ENCODE measurements at regions not wholly inside any gene's neighbourhood (a gene's known extent, or its start where the extent isn't known, plus 50 kb on each side); places are given as distances from the start of the nearest gene placed in this dataset.

DNA sequence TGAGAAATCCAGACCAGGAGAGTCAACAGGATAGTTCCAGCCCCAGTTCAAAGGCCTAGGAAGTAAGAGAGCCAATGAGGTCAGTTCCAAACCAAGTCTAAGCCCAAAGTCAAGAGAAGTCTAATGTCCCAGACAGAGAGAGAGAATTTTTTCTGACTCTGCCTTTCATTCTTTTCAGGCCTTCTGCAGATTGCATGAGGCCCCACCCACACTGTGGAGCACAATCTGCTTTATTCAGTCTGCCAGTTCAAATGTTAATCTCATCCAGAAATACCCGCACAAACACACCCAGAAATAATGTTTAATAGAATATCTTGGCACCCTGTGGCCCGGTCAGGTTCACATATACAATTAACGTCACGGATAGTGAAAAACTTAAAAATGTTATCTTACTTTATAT lies 962.4 kb upstream of the SOX9 start:
- no peak for DNase-seq (ENCODE audit: low spot score)

DNA sequence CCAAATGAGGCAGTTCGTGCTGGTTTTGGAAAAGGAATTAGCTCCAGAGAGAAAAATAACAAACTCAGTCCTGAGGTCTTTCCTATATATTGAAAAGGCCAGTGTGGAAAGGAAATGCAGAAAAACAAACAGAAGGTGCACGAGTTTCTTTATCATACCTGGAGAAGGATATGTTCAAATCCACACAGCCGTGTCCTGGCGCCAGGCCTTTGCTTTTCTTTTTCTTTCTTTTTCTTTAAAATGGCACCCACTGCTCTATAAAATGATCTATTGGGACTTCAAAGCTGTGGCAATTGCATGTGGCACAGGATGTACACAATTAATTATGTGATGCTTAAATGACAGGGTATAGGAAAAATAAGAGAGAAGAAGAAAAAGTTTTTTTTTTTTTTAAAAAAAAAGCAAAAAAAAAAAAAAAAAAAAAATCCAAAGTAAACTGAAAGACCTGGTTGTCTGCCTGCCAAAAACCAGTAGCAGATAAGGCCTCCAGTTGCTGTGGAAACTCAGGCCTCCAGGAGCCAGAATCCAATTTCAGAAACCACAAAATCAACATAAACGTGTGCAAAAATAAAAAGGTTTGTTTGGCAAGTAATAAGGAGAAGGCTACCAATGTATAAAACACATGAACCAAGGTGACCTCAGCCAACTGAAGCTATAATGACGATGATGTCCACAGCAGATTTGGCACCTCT lies 957.6 kb upstream of the SOX9 start:
- DNase-seq (ENCODE audit: low spot score), result no peak

DNA sequence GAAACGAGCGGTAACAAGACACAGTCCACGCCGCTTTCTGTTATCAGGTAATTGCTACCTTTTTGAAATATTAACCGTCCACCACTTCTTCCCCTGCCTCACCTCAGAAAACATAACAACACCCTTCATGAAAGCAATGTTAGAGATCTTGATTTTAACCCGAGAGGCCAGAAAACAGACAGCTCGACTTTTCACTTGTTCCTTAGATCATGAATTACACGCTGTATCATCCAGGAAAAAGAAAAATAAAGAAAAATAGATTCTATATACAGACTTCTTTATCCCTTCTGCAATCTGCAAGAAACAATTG lies 957.1 kb upstream of the SOX9 start:
- no peak for DNase-seq (ENCODE audit: low spot score)

DNA sequence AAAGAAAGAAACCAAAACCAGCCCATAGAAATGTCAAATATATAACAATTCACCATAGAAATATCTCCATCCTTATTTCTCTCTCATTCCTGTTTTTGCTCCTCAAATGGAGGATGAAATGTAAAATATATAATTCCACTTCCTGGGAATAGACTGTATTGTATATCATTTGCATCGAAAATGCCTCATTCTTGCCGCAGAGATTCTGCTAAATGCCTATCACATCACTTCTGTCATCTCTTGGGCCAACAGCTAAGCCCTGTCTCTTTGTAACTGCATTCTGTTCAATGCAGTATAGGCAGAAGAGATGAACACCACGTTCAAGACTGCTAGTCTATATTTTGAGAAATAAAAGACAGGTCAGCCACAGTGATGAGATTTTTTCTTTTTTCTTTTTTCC lies 956.3 kb upstream of the SOX9 start:
- no peak for DNase-seq (ENCODE audit: low spot score)

DNA sequence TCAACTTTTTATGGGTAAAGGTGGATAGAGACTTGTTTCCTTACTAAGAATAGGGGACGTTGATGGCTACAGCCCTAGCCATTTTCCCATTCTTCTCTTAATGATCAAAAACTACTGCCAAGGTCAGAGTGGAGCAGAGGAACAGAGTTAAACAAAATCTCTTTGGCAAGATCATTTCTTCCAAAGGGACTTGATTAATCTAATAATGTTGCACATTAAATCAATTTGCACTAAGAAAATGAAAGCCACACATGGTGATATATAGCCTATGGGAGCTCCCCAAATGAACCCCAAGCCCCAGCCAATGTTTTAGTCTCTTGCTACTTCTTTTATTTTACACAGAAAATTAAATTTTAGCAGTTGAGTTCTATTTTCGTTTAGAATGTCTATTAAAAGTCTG lies 954.5 kb upstream of the SOX9 start:
- no peak for DNase-seq (ENCODE audit: low spot score)

DNA sequence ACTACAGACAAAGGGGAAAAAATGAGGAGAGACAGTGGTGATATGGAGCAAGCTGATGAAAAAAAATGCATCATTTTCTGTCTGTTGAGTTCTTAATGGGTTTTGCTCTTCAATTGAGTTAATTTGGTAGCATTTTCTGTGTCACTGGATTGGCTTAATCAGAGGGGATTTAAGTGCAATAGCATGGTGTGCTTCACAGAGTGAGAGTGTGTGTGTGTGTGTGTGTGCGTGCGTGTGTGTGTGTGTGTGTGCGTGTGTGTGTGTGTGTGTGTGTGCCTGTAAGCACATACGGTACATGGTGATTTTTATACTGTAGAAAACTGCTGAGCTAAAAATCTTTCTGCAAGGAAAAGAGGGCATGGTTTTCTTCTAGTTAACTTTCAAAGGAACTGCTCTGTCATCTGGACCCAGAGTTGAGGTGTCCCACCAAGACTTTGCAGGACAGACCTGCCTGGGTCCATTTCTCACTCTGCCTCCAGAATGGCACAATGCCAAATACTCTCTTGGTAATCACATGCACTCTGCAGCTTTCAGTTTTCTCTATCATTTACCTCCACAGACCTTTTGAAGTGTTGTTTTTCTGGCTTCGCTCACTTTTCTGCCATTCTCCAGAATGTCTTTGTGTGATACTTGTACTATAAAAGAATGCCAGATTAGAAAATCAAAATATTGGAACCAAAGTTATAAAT lies 952.6 kb upstream of the SOX9 start:
- DNase-seq (ENCODE audit: low spot score), result no peak

DNA sequence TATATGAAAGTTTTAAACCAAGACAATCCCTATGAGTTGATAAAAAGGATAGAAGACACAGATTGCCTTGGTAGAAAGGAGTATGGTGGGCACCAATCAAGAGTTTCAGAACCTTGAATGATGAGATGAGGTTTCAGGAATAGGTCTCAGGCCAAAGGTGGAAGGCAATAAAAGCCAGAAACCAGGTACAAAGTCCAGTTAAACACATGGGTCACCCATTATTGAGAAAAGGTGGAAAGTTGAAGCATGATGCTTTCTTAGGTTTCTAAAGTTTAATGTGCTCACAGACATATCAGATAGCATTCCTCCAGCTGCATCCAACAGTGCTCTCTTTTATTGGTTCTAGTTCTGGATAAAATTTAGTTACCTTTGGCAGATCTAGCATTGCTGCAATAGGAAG lies 950.8 kb upstream of the SOX9 start:
- DNase-seq (ENCODE audit: low spot score), result no peak

DNA sequence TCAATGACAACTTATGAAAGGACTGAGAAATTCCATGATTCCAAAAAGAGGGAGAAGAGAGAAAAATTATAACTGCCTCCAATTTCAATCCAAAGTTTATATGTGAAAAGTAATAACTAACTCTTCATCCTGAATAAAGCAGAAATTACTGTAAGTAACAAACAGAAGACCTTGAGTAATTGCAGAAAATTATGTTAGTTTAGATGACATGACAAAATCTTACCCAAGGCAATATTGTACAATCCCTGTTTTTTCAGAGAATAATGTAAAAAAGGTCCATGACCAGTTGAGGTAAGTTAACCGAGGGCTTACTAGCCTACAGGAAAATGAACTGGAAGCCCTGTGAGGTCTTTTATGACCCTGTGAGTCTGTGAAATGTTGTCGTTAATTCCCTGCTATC lies 949.5 kb upstream of the SOX9 start:
- DNase-seq (ENCODE audit: low spot score), result no peak

DNA sequence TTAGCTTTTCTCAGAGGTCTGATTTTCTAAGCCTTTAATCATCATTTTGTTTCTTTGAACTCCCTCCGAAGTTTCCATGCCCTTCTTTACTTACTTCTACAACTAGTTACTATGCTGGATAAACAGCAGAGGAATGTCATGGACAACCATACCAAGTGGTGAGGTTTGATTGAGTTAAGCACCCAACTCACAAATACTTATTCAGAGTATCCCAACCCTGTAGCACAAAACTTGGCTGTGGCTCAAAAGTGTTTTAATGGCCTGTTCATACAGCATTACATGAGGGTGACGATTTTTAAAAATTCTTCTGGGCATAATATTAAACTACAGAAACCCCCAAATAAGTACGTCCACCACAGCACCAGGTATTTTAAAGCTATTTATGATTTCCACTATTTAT lies 946.8 kb upstream of the SOX9 start:
- no peak for DNase-seq (ENCODE audit: low spot score)

DNA sequence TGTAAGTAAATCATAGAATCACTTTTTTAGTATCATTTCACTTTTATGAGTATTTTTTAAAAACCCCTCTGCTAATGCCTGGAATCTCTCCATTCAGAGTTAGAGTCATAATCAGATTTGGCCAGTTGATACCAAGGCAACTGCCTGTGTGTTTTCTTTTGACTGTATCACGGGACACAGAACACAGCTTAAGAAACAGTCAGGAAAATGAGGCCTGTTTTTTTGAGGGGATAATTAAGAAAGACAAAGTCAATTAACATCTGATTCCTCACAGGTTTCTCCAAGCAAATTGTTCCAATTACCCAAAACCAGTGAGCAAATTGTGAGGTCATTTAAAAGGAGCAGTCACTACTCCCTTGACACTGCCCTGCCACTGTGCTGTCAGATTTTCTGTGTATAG lies 944.5 kb upstream of the SOX9 start:
- no peak for DNase-seq (ENCODE audit: low spot score)

DNA sequence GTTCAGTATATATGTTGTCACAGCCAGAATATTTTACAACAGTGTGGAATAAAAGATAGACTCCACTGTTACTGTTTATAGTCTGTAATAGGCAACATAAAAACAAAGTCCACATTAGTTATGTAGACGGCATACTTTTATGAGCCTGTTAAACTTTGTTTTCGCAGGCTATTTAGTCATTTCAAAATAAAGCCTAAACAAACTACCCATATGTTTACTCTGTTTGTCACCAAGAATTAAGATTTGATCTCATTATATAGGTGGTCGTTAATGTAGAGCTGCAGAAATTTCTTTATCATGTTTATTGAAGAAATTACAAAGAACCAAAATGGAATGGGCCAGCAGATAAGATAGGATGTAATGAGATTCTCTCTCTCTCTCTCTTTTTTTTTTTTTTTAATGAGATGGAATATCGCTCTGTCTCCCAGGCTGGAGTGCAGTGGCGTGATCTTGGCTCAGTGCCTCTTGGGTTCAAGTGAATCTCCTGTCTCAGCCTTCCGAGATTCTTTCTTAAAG lies 943.8 kb upstream of the SOX9 start:
- DNase-seq (ENCODE audit: low spot score), result no peak

DNA sequence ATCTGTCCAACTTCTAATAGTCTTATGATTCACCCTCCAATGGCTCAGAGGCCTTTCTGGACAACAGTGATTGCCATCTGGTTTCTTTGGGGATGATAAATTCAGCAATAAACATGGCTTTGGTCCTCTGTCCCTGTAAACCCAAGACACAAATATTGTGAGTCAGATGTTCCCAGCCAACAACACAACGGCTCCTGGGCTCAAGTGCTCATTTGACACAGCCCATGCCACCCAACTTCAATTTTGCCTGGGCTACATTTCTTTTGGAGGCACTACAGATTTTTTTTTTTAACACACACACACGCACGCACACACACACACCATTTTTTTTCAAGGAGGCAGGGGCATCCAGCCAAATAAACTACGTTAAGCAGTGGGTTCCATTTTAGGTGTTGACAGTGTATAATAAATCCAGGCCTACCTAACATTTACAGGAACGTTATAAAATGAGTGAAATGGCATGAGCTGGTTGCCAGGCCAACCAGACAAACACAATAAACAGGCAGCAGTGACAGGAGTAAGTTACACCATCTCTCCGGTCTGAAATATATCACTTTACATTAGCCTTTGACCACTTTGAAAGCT lies 939.9 kb upstream of the SOX9 start:
- DNase-seq (ENCODE audit: low spot score), result no peak

DNA sequence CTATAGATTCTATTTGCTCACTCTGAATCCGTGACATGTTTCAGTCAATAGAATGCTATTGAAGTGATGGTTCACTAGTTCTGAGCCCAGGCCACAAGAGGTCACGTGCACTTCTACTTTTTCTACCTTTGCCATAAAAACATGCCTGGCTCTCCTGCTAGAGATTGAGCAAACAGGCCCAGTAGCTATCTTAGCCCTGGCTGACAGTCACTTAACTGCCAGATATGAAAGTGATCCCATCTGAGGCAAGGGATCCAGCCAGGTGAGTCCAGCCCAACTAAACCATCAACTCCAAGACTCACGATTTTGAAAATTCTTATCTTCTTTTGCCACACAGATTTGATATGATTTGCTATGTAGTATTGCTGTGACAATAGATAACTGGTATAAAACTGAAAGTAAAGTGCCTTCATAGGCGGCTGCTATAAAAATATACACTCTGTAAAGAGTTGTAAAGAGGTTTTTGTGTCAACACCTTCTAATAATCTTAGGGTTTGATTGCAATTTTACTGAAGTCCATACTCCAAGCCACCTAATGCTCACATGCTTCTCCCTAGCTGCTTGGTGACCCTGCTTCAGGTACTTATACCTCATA lies 937.7 kb upstream of the SOX9 start:
- DNase-seq (ENCODE audit: low spot score), result no peak

DNA sequence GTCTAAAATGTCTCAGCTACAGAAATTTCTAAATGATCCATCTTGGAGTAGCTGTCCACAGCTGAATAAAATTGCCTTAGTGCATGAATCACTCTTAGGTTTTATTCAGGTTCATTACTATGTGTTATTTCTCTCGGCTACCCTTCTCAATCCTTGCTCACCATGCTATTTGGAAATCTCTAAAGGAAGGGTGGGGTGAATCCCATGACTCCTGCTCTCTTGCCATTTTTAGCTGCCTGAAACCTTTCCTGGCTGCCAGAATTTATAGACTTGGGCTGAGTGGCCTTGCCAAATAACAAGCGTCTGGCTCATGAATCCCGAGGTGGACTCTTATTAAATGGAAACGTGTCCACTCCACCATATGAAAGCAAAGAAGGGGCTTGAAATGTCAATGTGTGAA lies 936.1 kb upstream of the SOX9 start:
- DNase-seq (ENCODE audit: low spot score), result no peak

DNA sequence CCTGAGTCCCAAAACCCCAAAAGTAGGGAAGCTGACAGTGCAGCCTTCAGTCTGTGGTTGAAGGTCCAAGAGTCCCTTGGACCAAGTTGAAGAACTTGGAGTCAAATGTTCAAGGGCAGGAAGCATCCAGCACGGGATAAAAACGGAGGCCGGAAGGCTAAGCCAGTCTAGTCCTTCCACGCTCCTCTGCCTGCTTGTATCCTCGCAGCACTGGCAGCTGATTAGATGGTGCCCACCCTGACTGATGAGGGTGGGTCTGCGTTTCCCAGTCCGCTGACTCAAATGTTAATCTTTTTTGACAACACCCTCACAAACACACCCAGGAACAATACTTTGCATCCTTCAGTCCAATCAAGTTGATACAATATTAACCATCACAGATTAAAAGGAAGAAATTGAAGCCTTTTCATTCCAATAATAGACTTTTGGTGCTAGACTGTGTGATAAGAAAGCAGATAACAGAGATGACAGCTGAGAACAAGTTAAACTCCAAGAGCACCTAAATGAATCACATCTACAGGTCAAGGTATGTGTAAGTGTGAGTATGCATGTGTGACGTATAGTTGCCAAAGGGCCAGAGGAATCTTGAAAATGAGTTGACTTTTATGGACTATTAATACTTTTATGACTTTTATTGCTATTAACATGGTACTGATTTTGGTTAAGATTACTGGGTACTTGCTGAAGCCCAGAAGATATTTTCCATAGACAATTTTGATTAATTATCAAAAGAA lies 933.5 kb upstream of the SOX9 start:
- no peak for DNase-seq (ENCODE audit: low spot score)

DNA sequence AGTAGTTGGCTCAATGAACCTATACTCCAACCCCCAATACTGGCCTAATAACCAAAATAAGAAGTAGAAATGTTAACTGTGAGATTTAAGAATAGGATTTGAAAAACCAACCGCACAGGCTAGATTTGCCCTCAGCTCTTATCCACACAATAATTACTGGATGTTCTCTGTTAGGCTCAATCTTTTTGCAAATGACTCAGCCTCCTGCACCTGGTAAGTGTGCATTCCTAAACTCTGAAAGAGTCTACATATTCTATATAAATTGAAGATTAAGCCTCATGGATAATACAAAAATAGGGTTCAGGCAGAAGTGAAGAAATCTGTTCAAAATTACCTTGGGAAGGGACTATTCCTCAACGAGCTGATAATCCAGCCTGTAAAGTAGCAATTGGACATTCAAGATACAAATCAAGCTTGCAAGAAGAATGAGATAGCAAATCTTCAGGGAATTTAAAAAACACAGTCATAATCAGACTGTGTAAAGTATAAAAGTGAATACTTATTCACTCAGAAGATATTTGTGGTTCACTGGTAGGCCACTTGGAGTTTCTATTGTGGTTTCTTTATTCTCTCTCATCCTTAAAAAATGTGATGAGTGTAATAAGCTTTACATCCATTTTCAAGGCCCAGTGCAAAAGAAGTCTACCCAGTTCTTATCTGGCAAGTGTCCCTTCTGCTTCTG lies 931.9 kb upstream of the SOX9 start:
- DNase-seq (ENCODE audit: low spot score), result no peak

DNA sequence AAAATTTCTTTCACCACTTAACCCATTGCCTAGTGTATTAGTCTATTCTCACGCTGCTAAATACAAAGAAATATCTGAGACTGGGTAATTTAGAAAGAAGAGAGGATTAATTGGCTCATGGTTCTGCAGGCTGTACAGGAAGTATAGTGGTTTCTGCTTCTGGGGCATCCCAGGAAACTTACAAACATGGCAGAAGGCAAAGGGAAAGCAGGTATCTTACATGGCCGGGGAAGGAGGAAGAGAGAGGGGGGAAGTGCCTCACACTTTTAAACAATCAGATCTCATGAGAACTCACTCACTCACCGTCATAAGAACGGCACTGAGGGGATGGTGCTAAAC lies 931.4 kb upstream of the SOX9 start:
- no peak for DNase-seq (ENCODE audit: low spot score)

DNA sequence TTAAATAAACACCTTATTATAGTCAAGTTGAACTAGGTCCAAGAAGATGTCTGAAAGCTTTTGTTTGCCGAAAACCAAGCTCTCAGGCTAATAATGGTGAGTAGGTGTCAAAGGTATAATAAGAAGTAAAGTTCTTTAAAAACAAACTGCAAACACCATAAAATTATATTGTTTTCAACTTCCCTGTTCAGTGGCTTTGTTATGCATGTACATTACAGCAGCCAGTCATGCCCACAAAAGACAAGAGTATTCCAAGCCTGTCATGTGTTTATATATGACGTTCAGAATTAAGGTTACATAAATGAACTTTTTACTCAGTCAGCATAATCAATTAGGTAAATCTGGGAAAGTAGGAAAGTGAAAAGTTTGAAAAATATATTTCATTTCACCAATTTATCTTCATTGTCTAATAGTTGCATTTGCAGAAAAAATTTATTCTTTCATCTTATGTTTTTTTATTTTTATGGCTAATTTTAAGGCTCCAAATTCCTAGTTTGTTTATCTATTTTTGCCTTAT lies 928.7 kb upstream of the SOX9 start:
- DNase-seq (ENCODE audit: low spot score), result no peak

DNA sequence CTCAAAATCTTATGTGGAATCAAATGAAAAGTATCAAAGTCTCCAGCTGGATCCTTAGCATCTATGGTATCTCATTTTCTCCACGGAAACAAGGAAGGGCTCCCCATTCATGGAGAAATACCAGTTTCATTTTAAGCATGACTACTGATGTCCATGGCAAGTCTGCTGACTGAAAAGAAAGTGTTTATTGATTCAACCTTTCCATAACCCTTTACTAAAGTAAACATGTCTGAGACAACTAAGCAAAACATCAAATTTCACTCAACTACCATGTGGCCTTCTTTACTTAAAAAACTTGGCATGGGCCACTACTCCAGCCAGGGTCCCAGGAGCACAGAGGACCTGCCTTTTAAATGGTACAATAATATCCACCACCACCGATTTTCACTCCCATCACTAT lies 928.0 kb upstream of the SOX9 start:
- no peak for DNase-seq (ENCODE audit: low spot score)

DNA sequence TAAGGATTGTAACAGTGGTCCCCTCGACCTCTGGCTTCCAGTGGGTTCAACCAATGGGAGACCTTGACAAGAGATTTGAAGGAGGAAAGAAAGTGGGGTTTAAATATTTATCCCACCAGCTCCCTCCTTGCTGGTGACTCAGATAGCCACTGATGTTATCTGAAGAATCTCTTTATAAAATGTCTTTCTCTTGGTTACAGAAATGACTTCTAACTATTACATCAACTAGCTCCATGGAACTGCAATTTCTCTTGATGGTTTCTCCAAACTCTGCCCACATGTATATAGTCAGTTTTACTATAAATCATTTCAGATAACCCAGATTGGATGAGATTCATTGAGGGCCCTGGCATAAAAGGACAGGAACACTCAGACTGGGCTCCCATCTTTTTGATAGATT lies 920.2 kb upstream of the SOX9 start:
- no peak for DNase-seq (ENCODE audit: low spot score)

DNA sequence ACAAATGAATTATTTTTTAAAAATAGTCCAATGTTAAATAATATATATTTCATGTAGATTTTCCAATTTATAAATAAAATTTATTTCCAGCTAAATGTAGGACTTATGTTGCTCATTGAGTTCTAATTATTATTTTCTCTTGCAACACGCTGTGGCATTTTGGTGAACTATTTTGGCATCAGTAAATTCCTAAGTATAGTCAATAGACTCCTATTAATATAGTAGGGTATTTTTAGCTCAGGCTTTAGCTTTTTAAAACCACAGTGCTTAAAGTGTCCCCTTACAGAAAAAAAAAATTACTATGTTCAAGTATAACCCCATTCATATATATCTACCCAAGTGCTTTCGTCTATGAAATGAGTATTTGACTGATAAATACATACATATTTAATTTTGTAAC lies 919.2 kb upstream of the SOX9 start:
- no peak for DNase-seq (ENCODE audit: low spot score)

DNA sequence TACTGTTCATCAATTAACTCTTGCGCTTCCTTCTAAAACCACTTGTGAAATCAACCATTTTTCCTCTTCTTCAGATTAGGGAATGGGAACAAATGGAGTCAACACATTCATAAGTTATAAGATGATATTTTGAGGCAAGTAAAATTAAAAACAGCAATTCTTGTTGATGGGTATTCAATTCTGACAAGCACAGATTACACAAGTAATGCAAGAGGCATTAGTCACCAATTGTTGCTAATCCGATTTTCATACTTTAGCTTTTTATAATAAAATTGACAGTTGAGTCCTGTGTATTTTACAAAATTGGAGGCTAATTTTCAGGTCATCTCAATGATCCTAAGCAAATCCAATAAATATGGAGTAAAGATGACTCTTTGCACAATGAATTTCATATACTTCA lies 918.4 kb upstream of the SOX9 start:
- no peak for DNase-seq (ENCODE audit: low spot score)
